Body of pancreas (tissue), 4 donors: ENCODE measurements at regions not wholly inside any gene's neighbourhood (a gene's known extent, or its start where the extent isn't known, plus 50 kb on each side); places are given as distances from the start of the nearest gene placed in this dataset.

Experiments used
- CTCF ChIP-seq, 7 experiments: fragments of 450-650 bp in 4 of 7; fragments of 200-600 bp in 3 of 7; sonication (generic) in 3 of 7; IDR thresholded peaks; one replicate each; pipeline ENCODE4 v1.5.1; 2016 to 2019; ENCODE audit warnings: antibody characterized with exemption in 7 of 7
- POLR2A ChIP-seq, 3 donors: fragments of 450-650 bp; IDR thresholded peaks; one replicate each; pipeline ENCODE4 v1.6.1; 2016; ENCODE audit warnings: antibody characterized with exemption in 3 of 3, mild to moderate bottlenecking in 2 of 3

GRCh38 chr17:34177642-34178041, 77.4 kb upstream of the CCL2 start:
- TF ChIP-seq CTCF (IDR thresholded peaks at IDR 0.05) (no peak), POLR2A (IDR thresholded peaks at IDR 0.05) (no peak)
